ENCODE measurements at regions not wholly inside any gene's neighbourhood (a gene's known extent, or its start where the extent isn't known, plus 50 kb on each side); places are given as distances from the start of the nearest gene placed in this dataset.

- TF ChIP-seq POLR2A (IDR thresholded peaks at IDR 0.05; ENCODE audit: insufficient read depth in 1 of 2, low read depth in 2 of 2, low read length in 2 of 2), result no peak
- no peak for TF ChIP-seq XRCC5 (optimal IDR thresholded peaks at IDR 0.05; ENCODE audit: low read length)
- no peak for TF ChIP-seq PHF5A (CRISPR knock-in tag; IDR thresholded peaks at IDR 0.05; ENCODE audit: low read depth, unreplicated experiment)
- no peak for TF ChIP-seq CTCF (CRISPR knock-in tag; IDR thresholded peaks at IDR 0.05)
- TF ChIP-seq TBL1XR1 (IDR thresholded peaks at IDR 0.05; ENCODE audit: borderline replicate concordance, low read length, partially characterized antibody), result no peak
- no peak for TF ChIP-seq ZNF597 (CRISPR knock-in tag; IDR thresholded peaks at IDR 0.05)
- TF ChIP-seq EEA1 (CRISPR knock-in tag; IDR thresholded peaks at IDR 0.05; ENCODE audit: borderline replicate concordance), result no peak
- TF ChIP-seq ZNF589 (CRISPR knock-in tag; conservative IDR thresholded peaks at IDR 0.05), result no peak
- no peak for TF ChIP-seq ZNF609 (CRISPR knock-in tag; IDR thresholded peaks at IDR 0.05; ENCODE audit: borderline replicate concordance)
- no peak for TF ChIP-seq NFIB (CRISPR knock-in tag; IDR thresholded peaks at IDR 0.05; ENCODE audit: borderline replicate concordance)
- TF ChIP-seq JUNB (CRISPR knock-in tag; IDR thresholded peaks at IDR 0.05; ENCODE audit: borderline replicate concordance), result no peak
- TF ChIP-seq ZNF24 (IDR thresholded peaks at IDR 0.05), result no peak
Measured at GRCh38 chr2:173785813-173786212, 179.4 kb downstream of the SP3 start.

Measured in HepG2 (cell line).